Activated CD8-positive, alpha-beta memory T cell treated with anti-CD3 and anti-CD28 coated beads for 36 hours (primary cell): ENCODE measurements at regions not wholly inside any gene's neighbourhood (a gene's known extent, or its start where the extent isn't known, plus 50 kb on each side); places are given as distances from the start of the nearest gene placed in this dataset.

Experiments
- CTCF ChIA-PET: fragments of 350-600 bp; sonication (Branson Sonifier 250); formaldehyde crosslinking; loops from one replicate; lab custom pipeline; 2021; ENCODE audit warnings: antibody characterized with exemption; lab: Charles Lee
- POLR2A ChIA-PET: fragments of 350-600 bp; sonication (Branson Sonifier 250); formaldehyde crosslinking; loops from one replicate; lab custom pipeline; 2021; ENCODE audit warnings: antibody characterized with exemption; lab: Charles Lee

GRCh38 chr15:29922191-29922590, 99.9 kb upstream of the TJP1 start:
- POLR2A ChIA-PET = no interaction called here
- CTCF ChIA-PET = interaction anchor here (0.7 kb wide), 1 partner anchor 117 kb away, joined by 3 read pairs; no protein-coding TSS in a partner anchor

GRCh38 chr15:29921130-29921601, 98.9 kb upstream of the TJP1 start:
- CTCF ChIA-PET = no interaction called here

GRCh38 chr15:29920515-29920914, 98.2 kb upstream of the TJP1 start:
- CTCF ChIA-PET = no interaction called here
- POLR2A ChIA-PET = no interaction called here

More at GRCh38 chr15:29921130-29921601, 98.9 kb upstream of the TJP1 start:
- POLR2A ChIA-PET = no interaction called here

GRCh38 chr15:29919380-29919881, 97.2 kb upstream of the TJP1 start:
- ChIA-PET POLR2A (no interaction called here), CTCF (no interaction called here)

GRCh38 chr15:29917600-29918597, 95.6 kb upstream of the TJP1 start:
- CTCF ChIA-PET = no interaction called here
- POLR2A ChIA-PET = no interaction called here

GRCh38 chr15:29914511-29914926, 92.3 kb upstream of the TJP1 start:
- ChIA-PET POLR2A (no interaction called here), CTCF (no interaction called here)

- ChIA-PET POLR2A (no interaction called here), CTCF (no interaction called here)
Measured at GRCh38 chr15:29913528-29914135, 91.4 kb upstream of the TJP1 start.

GRCh38 chr15:29911705-29912104, 89.4 kb upstream of the TJP1 start:
- POLR2A ChIA-PET = no interaction called here
- CTCF ChIA-PET = no interaction called here

- POLR2A ChIA-PET = no interaction called here
- CTCF ChIA-PET = no interaction called here
Measured at GRCh38 chr15:29910068-29910467, 87.8 kb upstream of the TJP1 start.

- POLR2A ChIA-PET = no interaction called here
- CTCF ChIA-PET = no interaction called here
Measured at GRCh38 chr15:29904757-29905417, 82.6 kb upstream of the TJP1 start.

- POLR2A ChIA-PET = interaction anchor here (0.7 kb wide), 1 partner anchor 866 kb away, joined by 3 read pairs; no protein-coding TSS in a partner anchor
- CTCF ChIA-PET = no interaction called here
Measured at GRCh38 chr15:29903785-29904464, 81.7 kb upstream of the TJP1 start.

- CTCF ChIA-PET = no interaction called here
- POLR2A ChIA-PET = interaction anchor here (0.7 kb wide), 1 partner anchor 865 kb away, joined by 3 read pairs; no protein-coding TSS in a partner anchor
Measured at GRCh38 chr15:29903028-29903427, 80.8 kb upstream of the TJP1 start.

GRCh38 chr15:29900237-29901189, 78.2 kb upstream of the TJP1 start:
- CTCF ChIA-PET = no interaction called here
- POLR2A ChIA-PET = no interaction called here

- CTCF ChIA-PET = no interaction called here
Measured at GRCh38 chr15:29896062-29896461, 73.8 kb upstream of the TJP1 start.

GRCh38 chr15:29891096-29891457, 68.8 kb upstream of the TJP1 start:
- ChIA-PET POLR2A (no interaction called here), CTCF (no interaction called here)

More at GRCh38 chr15:29896062-29896461, 73.8 kb upstream of the TJP1 start:
- POLR2A ChIA-PET = no interaction called here

- ChIA-PET CTCF (no interaction called here), POLR2A (no interaction called here)
Measured at GRCh38 chr15:29890336-29891095, 68.2 kb upstream of the TJP1 start.

- POLR2A ChIA-PET = no interaction called here
- CTCF ChIA-PET = no interaction called here
Measured at GRCh38 chr15:29889542-29890329, 67.5 kb upstream of the TJP1 start.
